ENCODE measurements at regions not wholly inside any gene's neighbourhood (a gene's known extent, or its start where the extent isn't known, plus 50 kb on each side); places are given as distances from the start of the nearest gene placed in this dataset.

- H3K36me3 ChIP-seq, result no peaks in the 10 kb centered on the region
- intact Hi-C loops (cut with DNase I; ENCODE audit: low total_unique reads), result no loop called here
- no peak overlapping the region for H3K4me3 ChIP-seq
- H3K9me3 ChIP-seq, result no peaks in the 10 kb centered on the region
- H3K27ac ChIP-seq, result no peak overlapping the region
- no peaks in the 10 kb centered on the region for H3K27me3 ChIP-seq (replicated peaks in 1 of 7)
- no peak for DNase-seq
- H3K4me1 ChIP-seq, result no peaks in the 10 kb centered on the region
- TF ChIP-seq CTCF (IDR thresholded peaks at IDR 0.05 in 8 of 11, conservative IDR thresholded peaks at IDR 0.05 in 3 of 11), result no peak
- WGBS, 5 donors, result 78 to 99% (median 88%) methylated on average over 3 to 4 of the region's 4 CpGs
Measured at GRCh38 chrX:150164971-150165600, 198.0 kb upstream of the MAMLD1 start.

DNA sequence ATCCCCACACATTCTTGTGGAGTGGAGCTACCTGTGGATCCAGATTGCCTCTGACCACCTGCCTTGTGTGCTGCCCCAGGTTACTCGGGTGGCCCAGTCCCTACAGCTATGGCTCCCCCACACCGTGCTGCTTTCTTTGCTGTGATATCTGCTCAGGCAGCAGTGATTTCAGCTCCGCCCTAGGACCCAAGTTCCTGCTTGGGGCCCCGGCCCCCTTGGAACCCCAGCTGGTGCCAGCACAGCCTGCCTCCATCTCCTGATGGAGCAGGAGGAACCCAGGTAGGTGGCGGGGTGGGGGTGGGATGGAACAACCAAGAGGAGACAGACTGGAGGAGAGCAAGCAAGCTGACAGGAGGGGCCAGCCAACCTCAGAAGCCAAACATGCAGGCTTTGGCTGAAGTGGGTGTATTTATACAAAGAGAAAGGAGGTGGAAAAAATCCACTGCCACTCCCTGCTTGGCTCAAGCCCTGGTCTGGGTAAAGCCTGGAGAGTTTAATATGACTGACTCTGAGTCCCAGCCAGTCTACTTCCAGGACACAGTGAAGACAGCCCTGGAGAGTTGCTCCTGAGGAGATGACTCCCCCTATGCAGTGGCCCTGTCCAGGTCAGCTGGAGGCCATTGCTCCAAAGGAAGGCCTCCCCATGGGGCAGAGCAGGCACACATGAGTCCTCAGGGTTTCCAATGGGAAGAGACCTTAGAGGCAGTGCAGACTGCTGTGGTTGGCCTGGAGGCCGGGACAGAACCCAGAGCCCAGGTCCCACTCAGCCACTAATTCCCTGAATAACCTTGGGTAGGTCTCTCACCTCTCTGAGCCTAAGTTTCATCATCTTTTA, 197.1 kb upstream of the MAMLD1 start:
- Histone ChIP-seq H3K4me1 (no peaks in the 10 kb centered on the region), H3K27ac (no peak overlapping the region), H3K27me3 (replicated peaks in 1 of 7) (no peaks in the 10 kb centered on the region), H3K4me3 (no peak overlapping the region), H3K9me3 (no peaks in the 10 kb centered on the region), H3K36me3 (no peaks in the 10 kb centered on the region)
- WGBS, 5 donors, result 57 to 89% (median 75%) methylated on average over 5 to 6 of the region's 6 CpGs
- no peak for DNase-seq
- intact Hi-C loops (cut with DNase I; ENCODE audit: low total_unique reads), result no loop called here
- TF ChIP-seq POLR2AphosphoS5 (IDR thresholded peaks at IDR 0.05) (no peak), CTCF (IDR thresholded peaks at IDR 0.05 in 8 of 11, conservative IDR thresholded peaks at IDR 0.05 in 3 of 11) (no peak), POLR2A (IDR thresholded peaks at IDR 0.05) (no peak)

GRCh38 chrX:150167482-150168324, 195.4 kb upstream of the MAMLD1 start:
- TF ChIP-seq POLR2A (IDR thresholded peaks at IDR 0.05) (no peak), CTCF (IDR thresholded peaks at IDR 0.05 in 8 of 11, conservative IDR thresholded peaks at IDR 0.05 in 3 of 11) (no peak), POLR2AphosphoS5 (IDR thresholded peaks at IDR 0.05) (no peak)
- no peaks in the 10 kb centered on the region for H3K4me1 ChIP-seq
- 66 to 87% (median 79%) methylated on average over 5 of the region's 5 CpGs for WGBS, 5 donors
- intact Hi-C loops (cut with DNase I; ENCODE audit: low total_unique reads), result no loop called here
- H3K4me3 ChIP-seq, result no peak overlapping the region
- no peak overlapping the region for H3K27ac ChIP-seq
- DNase-seq, result no peak
- H3K36me3 ChIP-seq, result no peaks in the 10 kb centered on the region
- H3K9me3 ChIP-seq, result no peaks in the 10 kb centered on the region
- no peaks in the 10 kb centered on the region for H3K27me3 ChIP-seq (replicated peaks in 1 of 7)

- Histone ChIP-seq H3K27ac (no peak overlapping the region), H3K4me3 (no peak overlapping the region), H3K9me3 (no peaks in the 10 kb centered on the region), H3K27me3 (replicated peaks in 1 of 7) (no peaks in the 10 kb centered on the region), H3K36me3 (no peaks in the 10 kb centered on the region), H3K4me1 (no peaks in the 10 kb centered on the region)
- intact Hi-C loops (cut with DNase I; ENCODE audit: low total_unique reads), result no loop called here
- DNase-seq, result no peak
- TF ChIP-seq POLR2A (IDR thresholded peaks at IDR 0.05) (no peak), POLR2AphosphoS5 (IDR thresholded peaks at IDR 0.05) (no peak), CTCF (IDR thresholded peaks at IDR 0.05 in 8 of 11, conservative IDR thresholded peaks at IDR 0.05 in 3 of 11) (no peak)
Measured at GRCh38 chrX:150182161-150182560, 181.0 kb upstream of the MAMLD1 start.

Measured in spleen (tissue), 11 donors.